ENCODE measurements at regions not wholly inside any gene's neighbourhood (a gene's known extent, or its start where the extent isn't known, plus 50 kb on each side); places are given as distances from the start of the nearest gene placed in this dataset.

DNA sequence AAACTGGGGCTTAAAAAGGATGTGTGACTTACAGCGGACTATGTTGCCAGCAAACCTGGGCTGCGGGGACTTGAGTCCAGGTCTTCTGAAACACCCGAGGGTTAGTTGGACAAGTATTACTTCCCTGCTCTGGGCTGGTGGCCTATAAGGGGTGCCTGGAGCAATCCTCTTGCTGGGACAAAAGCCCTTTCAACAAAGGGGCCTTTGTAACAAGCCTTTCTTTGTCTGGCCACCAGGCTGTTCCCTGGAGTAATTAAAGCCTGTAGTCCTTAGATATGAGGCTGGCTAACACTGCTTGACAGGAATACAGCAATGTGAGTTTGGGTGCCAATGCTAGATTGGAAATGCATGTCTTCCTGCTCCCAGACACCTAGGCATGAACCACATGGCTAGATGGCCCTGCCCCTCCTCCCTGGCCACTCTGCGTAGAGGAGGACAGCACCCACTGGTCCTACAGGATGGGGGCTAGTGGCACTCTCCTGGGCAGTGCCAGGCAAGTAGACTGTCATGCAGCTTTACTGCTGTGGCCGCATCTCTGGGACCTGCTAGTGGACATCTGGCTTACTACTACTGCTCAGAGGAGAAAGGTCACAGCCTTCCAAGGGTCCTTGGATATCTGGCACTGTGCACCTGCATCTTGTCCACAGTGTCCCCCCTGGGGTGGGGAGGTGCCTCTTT lies 343.1 kb downstream of the ZSWIM6 start:
- H3K27me3 ChIP-seq: no peaks in the 10 kb centered on the region
- H3K4me1 ChIP-seq: peaks cover 4% of the 10 kb centered on the region
- intact Hi-C loops (cut with DNase I; ENCODE audit: low total_unique reads): no loop called here
- TF ChIP-seq, protein P1, sequence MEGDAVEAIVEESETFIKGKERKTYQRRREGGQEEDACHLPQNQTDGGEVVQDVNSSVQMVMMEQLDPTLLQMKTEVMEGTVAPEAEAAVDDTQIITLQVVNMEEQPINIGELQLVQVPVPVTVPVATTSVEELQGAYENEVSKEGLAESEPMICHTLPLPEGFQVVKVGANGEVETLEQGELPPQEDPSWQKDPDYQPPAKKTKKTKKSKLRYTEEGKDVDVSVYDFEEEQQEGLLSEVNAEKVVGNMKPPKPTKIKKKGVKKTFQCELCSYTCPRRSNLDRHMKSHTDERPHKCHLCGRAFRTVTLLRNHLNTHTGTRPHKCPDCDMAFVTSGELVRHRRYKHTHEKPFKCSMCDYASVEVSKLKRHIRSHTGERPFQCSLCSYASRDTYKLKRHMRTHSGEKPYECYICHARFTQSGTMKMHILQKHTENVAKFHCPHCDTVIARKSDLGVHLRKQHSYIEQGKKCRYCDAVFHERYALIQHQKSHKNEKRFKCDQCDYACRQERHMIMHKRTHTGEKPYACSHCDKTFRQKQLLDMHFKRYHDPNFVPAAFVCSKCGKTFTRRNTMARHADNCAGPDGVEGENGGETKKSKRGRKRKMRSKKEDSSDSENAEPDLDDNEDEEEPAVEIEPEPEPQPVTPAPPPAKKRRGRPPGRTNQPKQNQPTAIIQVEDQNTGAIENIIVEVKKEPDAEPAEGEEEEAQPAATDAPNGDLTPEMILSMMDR (IDR thresholded peaks at IDR 0.05): no peak
- TF ChIP-seq POLR2A (IDR thresholded peaks at IDR 0.05): no peak
- no peaks in the 10 kb centered on the region for H3K36me3 ChIP-seq (ENCODE audit: low read depth, missing control alignments)
- 85 to 87% methylated on average over 4 to 5 of the region's 5 CpGs for WGBS, 2 donors
- peak; percentile 49 for DNase-seq
- no peaks in the 10 kb centered on the region for H3K9me3 ChIP-seq
- H3K27ac ChIP-seq: no peak overlapping the region
- H3K4me3 ChIP-seq: no peak overlapping the region

DNA sequence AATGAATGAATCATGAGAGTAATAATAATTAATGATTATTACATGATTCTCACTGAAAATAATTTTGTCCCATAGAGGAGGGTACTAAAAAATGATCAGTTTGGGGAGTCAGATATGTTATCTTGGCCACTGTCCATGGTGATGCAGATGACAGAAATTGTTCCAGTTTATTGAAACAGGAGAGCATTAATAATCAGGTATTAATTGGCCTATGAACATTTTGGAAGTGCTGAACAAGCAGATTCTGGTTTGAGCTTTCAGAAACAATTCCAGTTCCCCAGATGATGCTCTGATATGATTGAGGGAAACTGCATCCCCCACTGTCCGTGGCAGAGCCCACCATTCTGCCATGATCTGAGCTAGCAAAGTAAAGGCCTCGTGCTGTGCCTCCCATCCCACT lies 345.2 kb downstream of the ZSWIM6 start:
- Histone ChIP-seq H3K36me3 (ENCODE audit: low read depth, missing control alignments) (no peaks in the 10 kb centered on the region), H3K4me1 (peaks cover 4% of the 10 kb centered on the region), H3K27ac (no peak overlapping the region), H3K4me3 (no peak overlapping the region), H3K9me3 (no peaks in the 10 kb centered on the region), H3K27me3 (no peaks in the 10 kb centered on the region)
- TF ChIP-seq, protein P1 (IDR thresholded peaks at IDR 0.05): no peak
- no peak for TF ChIP-seq POLR2A (IDR thresholded peaks at IDR 0.05)
- no peak for DNase-seq
- WGBS, 2 donors: 92 to 100% methylated on average over 2 of the region's 2 CpGs
- intact Hi-C loops (cut with DNase I; ENCODE audit: low total_unique reads): no loop called here

DNA sequence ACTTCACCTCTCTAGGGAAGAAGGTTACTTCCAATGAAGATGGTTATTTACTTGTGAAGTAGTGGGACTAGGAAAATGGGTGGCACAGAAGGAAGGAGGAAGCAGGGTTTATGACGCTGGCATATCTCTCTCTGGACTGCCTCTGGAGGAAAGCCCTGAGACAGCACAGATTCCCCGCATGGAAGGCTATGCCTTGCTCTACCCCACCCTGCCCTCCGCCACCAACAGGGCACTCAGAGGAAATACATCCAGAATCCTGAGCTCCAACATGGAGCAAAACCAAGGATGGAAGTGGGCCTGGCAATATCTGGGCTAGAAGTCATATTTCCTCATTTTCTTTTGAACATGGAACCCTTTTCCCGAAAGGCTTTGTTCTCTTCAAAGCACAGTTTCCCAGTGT lies 346.9 kb downstream of the ZSWIM6 start:
- H3K4me1 ChIP-seq: peaks cover 4% of the 10 kb centered on the region
- H3K27ac ChIP-seq: no peak overlapping the region
- no peak for DNase-seq
- TF ChIP-seq POLR2A (IDR thresholded peaks at IDR 0.05): no peak
- TF ChIP-seq, protein P1 (IDR thresholded peaks at IDR 0.05): no peak
- no peaks in the 10 kb centered on the region for H3K36me3 ChIP-seq (ENCODE audit: low read depth, missing control alignments)
- no peaks in the 10 kb centered on the region for H3K9me3 ChIP-seq
- intact Hi-C loops (cut with DNase I; ENCODE audit: low total_unique reads): no loop called here
- WGBS, 2 donors: 94 to 97% methylated on average over 4 of the region's 4 CpGs
- H3K4me3 ChIP-seq: no peak overlapping the region
- H3K27me3 ChIP-seq: no peaks in the 10 kb centered on the region

DNA sequence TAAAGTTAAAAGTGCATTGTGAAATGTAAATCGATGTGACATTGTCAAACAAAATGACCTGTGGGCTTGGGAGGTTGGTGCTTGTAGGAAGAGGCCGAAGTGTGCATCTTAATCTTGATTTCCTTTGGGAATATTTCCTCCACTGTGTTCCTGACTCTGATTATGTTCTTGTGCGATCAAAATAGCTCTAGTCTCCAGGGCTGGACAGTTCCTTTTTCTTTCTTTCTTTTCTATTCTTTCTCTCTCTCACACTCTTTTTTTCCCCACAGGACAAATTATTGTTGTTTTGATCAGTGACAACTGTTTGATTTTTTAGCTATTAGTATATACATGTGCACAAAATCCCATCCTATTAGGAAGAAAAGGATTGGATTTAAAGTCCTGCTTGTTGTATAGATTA lies 347.5 kb downstream of the ZSWIM6 start:
- 55 to 63% methylated on average over 3 of the region's 3 CpGs for WGBS, 2 donors
- intact Hi-C loops (cut with DNase I; ENCODE audit: low total_unique reads): no loop called here

More for the DNA sequence above, 347.5 kb downstream of the ZSWIM6 start:
- H3K27me3 ChIP-seq: no peaks in the 10 kb centered on the region
- no peaks in the 10 kb centered on the region for H3K36me3 ChIP-seq (ENCODE audit: low read depth, missing control alignments)
- H3K27ac ChIP-seq: no peak overlapping the region
- TF ChIP-seq, protein P1 (IDR thresholded peaks at IDR 0.05): no peak
- TF ChIP-seq POLR2A (IDR thresholded peaks at IDR 0.05): no peak
- H3K4me3 ChIP-seq: no peak overlapping the region
- no peaks in the 10 kb centered on the region for H3K9me3 ChIP-seq
- peaks cover 1% of the 10 kb centered on the region for H3K4me1 ChIP-seq
- DNase-seq: no peak

All from testis (tissue), 2 donors.